ENCODE measurements at regions not wholly inside any gene's neighbourhood (a gene's known extent, or its start where the extent isn't known, plus 50 kb on each side); places are given as distances from the start of the nearest gene placed in this dataset.

DNA sequence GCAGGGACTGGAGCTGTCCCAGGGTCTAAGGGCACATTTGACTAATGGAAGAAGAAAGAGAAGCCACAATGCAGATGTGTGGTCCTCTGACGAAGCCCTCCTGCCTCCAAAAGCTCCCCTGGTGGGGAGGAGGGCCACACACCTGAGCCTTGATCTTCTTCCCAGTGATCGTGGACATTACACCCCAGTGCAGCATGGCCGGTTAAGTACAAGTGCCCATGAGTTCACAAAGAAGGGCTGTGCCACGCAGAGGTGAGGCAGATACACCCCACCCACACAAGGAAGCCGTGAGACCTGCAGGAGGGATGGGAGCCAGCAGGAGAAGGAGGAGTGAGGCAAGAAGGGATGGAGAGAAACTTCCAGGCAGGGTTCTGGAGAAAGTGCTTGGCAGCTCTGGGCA lies 199.0 kb upstream of the MVB12B start:
- no peak for DNase-seq

- no peak for DNase-seq
These were observed 198.0 kb upstream of the MVB12B start for GRCh38 chr9:126128494-126129142.

- no peak for DNase-seq
These were observed 195.3 kb upstream of the MVB12B start for GRCh38 chr9:126131066-126132010.

DNA sequence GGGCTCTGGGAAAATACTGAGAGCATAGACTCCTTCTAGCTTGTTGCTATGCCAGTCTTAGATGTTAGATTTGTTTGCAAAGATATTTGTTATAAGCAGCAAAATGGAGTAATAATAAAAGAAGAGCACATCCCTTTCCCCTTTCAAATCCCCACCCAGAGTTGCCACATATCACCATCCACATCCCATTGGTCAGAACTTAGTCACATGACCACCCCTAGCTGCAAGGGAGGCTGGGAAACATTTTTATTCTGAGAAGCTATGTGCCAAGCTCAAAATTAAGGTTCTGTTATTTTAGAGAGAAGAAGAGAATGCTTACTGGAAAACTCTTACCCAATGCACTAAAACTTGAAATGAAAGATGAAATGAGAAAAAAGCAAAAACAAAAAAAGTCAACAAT lies 193.9 kb upstream of the MVB12B start:
- no peak for DNase-seq

GRCh38 chr9:126144196-126144595 lies 182.4 kb upstream of the MVB12B start:
- DNase-seq = no peak

DNA sequence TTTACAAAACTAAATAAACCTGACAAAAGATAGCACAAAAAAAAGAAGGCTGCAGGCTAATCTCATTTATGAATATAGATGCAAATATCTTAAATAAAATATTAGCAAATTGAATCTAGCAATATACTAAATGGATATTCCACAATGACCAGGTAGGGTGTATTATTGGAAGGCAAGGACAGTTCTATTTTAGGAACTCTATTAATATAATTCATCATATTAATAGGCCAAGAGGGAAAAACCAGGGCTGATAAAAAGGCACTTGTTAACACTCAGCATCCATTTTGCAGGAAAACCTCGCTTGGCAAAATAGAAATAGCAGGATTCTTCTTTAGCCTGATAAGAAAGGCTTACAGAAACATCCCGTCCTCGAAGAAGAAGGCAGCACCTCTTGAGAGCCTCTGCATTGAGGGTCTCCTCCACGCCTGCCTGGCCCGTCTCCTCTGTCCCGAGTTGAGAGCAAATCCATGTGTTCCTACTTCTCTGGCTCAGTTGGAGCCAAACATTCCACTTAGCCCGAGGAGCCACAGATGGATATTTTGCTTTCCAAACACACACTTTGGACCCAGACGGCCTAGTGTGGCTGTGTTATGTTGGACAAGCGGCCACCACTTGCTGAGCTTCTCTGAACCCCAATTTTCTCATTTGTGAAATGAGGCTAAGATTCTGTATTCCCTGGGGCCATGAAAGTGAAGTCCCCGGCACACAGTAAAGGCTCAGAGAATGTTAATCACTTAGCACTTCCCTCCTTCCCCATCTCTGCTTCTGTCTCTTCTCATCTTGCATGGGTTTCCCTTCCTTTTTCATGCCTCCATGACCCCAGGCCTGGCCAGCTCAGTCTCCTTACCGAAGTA lies 181.8 kb upstream of the MVB12B start:
- no peak for DNase-seq

- DNase-seq = no peak
These were observed 180.8 kb upstream of the MVB12B start for GRCh38 chr9:126145887-126146253.

DNA sequence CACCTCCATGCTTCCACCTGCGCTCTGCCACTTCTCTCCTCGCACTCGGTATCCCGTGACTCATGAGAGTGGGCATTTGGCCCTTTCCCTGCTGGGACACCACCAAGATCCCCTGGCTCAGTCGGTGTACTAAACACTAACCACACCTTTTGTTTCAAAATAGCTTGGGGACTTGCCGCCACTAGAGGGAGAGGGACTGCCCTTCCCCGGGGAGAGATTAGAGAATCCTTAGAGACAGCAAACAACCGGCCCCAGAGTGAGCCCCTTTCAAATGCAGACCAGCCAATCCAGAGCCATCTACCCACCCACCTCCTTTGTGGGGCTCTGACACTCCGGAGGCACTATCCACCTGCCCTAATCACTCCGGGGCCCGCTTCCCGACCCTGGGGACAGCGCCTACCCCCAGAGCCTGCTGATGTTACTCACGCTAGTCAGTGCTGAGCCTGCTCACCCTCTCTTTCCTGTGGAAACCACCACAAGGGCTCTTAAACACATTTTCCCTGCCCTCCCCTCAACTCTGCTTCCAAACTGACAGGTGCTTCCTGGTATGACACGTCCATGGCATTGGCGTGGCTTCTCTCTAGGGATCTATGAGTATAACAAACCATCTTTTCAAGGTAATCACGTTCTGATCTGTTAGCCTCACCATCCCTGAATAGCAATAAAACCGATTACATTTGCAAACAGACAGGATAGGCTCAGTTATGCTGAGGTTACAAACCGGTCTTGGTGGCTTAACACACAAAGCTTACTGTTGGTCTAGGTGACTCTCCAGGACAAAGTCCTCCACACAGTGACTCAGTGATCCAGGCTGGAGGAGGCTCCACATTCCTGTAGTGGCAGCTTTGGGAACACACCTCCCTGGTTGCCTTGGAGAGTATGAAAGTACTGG lies 180.1 kb upstream of the MVB12B start:
- peak; percentile 91 for DNase-seq

DNA sequence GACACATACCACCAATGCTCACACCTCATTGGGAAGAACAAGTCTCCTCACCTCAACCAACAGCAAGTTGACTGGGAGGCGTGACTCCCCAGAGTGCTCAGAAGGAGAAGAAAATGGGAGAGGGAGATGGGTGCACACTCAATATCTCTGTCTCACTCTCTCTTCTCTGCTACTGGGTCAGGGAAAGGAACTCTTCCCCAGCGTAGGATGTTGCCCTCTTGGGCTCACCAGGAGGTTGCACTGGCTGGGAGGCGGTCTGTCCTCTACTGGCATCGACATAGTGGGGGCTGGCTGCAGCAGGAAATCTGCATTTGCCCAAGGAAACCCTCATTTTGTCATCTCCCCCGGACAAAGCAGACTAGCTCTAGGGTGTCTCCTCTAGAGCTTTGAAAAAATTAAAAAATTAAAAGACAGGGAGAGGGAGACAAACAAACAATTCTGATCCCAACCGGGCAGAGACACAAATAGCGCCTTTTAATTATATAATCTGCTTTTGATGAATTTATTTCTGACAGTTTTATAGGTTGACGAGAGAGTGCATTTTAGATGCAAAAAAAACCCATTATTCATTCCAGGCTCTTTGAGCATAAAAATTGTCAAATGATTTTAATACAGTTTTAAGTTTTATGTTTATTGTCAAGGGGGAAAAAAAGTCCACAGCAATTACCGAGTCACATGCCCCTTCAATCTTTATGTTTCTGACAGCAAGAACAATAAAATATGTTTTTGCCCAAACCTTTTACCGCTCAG lies 179.3 kb upstream of the MVB12B start:
- no peak for DNase-seq

GRCh38 chr9:126147936-126148870 lies 178.4 kb upstream of the MVB12B start:
- no peak for DNase-seq

- no peak for DNase-seq
These were observed 177.6 kb upstream of the MVB12B start for GRCh38 chr9:126148994-126149393.

DNA sequence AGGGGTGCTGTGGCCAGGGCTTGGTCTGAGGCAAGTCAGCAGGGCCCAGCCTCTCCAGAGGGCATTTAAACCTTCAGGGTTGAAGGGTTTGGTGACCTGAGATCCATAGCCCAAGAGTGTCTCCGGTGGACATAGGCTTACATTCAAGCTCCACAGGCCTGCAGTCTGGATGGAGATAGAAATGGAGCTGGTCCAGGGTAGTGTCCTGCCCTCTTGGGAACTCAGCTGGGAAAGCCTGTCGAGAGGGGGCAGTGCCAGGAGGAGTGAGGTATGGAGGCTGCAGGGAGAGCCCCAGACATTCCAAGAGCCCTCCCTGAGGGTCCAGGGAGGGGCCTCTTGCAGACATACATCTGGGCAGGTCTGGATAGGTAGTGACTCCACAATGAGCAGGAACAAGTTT lies 177.0 kb upstream of the MVB12B start:
- no peak for DNase-seq

DNA sequence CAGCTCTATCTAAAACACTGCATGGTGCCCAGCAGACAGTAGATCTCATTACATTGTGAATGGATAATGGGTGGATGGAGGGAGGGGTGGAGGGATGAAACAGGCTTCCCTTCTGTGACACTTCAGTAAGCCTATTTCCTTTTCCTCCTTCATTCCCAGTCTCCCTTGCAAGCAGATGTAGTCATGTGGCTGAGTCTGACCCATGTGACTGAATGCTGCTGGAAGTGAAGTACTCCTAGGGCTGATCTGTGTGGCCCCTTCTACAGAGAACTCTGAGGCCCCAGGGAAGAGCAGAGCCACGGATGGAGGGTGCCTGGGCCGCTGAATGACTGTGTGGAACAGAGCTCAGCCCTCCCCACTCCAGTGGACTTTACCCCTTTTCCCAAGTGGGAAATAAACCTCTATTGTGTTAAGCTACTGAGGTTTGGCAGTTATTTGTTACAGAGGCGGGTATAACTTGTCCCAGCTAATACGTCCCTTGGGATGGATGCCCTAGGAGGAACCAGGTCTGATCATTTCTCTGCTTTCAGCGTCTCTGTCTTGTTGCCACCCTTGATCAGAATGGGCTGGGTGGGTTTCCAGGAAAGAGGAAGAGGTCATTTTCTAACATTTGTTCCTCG lies 176.1 kb upstream of the MVB12B start:
- DNase-seq = peak; percentile 80

- peak; percentile 97 for DNase-seq
These were observed 175.5 kb upstream of the MVB12B start for GRCh38 chr9:126151031-126151685.

GRCh38 chr9:126151686-126152134 lies 174.9 kb upstream of the MVB12B start:
- DNase-seq = peak; percentile 64

- no peak for DNase-seq
These were observed 173.8 kb upstream of the MVB12B start for GRCh38 chr9:126152622-126153362.

DNA sequence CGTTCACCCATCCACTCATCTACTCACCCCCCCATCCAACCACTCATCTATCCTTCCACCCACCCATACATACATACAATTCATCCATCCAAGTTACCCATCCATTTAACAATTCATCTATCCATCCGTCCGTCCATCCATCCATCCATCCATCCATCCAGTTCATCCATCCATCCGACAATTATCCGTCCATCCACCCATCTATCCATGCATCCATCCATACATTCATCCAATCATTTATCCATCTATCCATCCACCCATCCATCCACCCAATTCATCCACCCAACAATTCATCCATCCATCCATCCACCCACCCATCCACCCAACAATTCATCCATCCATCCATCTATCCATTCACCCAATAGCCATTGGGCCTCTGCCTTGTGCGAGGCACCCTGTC lies 173.2 kb upstream of the MVB12B start:
- DNase-seq = no peak

DNA sequence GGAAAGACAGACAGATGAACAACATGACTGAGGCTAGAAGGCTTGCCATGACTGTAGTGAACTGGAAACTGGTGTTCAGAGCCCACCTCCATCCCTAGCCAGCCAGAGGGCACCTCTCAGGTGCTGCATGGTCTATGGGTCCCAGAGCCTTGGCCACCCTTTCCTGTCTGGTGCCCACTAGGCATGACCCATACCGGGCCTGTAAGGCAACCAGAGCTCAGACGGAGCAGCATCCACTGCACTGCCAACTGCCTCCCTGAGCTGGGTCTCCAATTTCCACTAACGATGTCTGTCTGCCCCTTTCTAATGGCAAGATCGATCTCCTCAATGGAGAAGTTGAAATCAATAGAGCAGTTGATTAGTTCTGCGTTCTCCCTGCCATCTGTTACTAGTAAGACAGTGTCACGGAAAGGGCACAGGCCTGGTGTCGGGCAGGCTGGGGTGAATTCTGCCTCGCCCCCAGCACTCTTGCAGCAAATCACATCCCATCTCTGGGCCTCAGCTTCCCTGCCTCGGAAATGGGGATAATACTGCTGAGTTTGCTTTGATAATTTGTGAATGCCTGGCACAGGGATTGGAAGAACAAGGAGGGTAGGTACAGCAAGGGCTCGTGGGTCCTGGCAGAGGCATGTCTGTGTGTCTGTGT lies 172.3 kb upstream of the MVB12B start:
- no peak for DNase-seq
